Calu3 (cell line): ENCODE measurements at regions not wholly inside any gene's neighbourhood (a gene's known extent, or its start where the extent isn't known, plus 50 kb on each side); places are given as distances from the start of the nearest gene placed in this dataset.
"Not testable (repeated sequence)": the region's sequence is repeated elsewhere in the genome, so short reads cannot be mapped to it uniquely, and the experiment has no call there.

ENCODE experiments used
- BruUV-seq: library from RNA; stranded (reverse); fragments of 400-500 nt; replicated peaks from 2 replicates; lab custom pipeline; 2021; lab: Mats Ljungman, UMichigan
- CTCF ChIA-PET: fragments of 300-600 bp; sonication (Branson Sonifier 250); formaldehyde crosslinking; loops from one replicate; lab custom pipeline; 2022; ENCODE audit warnings: antibody characterized with exemption; lab: Charles Lee
- DNase-seq: peaks from one replicate; pipeline ENCODE4 v3.0.0; 2022
- H3K27ac Mint-ChIP-seq: one replicate; pipeline ENCODE4 v1.8.0; 2022; ENCODE audit warnings: mixed read lengths; ENCODE audit not compliant: unreplicated experiment
- H3K27me3 Mint-ChIP-seq: one replicate; pipeline ENCODE4 v1.8.0; 2022; ENCODE audit warnings: mixed read lengths; ENCODE audit not compliant: unreplicated experiment
- H3K36me3 Mint-ChIP-seq: one replicate; pipeline ENCODE4 v1.8.0; 2022; ENCODE audit warnings: mild to moderate bottlenecking, moderate library complexity, mixed read lengths; ENCODE audit not compliant: insufficient read depth, unreplicated experiment
- H3K4me1 Mint-ChIP-seq: one replicate; pipeline ENCODE4 v1.8.0; 2022; ENCODE audit warnings: mild to moderate bottlenecking, low read depth, mixed read lengths; ENCODE audit not compliant: unreplicated experiment
- H3K4me3 Mint-ChIP-seq: one replicate; pipeline ENCODE4 v1.8.0; 2022; ENCODE audit warnings: mild to moderate bottlenecking, low read depth, moderate library complexity, mixed read lengths; ENCODE audit not compliant: unreplicated experiment
- H3K9me3 Mint-ChIP-seq: one replicate; pipeline ENCODE4 v1.8.0; 2022; ENCODE audit warnings: low read depth, mixed read lengths; ENCODE audit not compliant: unreplicated experiment
- intact Hi-C: fragments of 100-400 bp; cut with micrococcal nuclease; formaldehyde crosslinking; loops from one replicate; pipeline ENCODE4 v1.10.0; 2022; ENCODE audit not compliant: unreplicated experiment
- TF ChIP-seq, protein P1 (sequence below): fragments of 200-600 bp; IDR thresholded peaks from one replicate; pipeline ENCODE4 v1.8.0; 2022; ENCODE audit warnings: antibody characterized with exemption; ENCODE audit not compliant: unreplicated experiment

DNA sequence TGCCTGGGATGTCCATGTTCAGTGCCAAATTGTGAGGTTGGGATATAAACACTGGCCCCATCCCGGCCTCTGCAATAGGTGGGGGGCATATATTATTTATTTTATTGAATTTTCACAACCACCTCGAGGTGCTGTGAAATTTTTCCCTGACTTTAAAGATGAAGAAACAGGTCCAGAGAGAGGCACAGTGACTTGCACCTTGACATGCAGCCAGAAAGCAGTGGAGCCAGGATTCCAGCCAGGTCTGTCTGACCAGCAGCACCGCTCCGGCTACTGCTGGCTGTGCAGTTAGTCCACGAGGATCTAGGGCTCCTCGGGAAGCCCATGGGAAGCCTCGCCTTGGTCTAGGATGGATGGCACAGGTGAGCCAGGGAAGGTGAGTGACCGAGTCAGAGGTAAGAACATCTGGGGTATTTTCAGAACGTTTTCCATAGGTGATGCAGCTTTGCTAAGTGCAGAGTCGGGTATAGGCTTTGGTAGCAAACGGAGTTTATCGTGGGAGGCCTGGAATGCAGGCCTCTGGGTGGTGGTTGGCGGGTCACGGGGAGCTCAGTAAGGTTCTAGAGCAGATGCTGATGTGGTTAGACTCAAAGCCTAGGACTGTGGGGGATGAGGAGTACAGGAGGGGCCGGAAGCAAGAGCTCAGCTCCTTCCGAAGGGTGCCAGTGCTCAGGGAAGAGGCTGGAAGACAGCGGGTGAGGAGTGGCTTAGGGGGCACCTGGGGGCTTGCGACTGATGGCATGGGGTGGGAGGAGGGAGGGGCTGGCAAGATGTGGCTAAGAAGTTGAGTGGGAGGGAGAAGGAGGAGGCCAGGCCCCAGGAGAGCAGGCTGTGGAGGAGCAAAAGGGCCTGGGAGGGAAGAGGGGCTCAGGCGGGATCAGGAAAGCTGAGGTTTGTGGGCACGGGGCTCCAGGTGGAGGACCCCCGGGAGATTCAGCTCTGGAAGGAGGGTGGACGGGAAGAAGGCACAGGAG is 107.7 kb upstream of the LRPAP1 start:
- no peaks in the 10 kb centered on the region for H3K9me3 Mint-ChIP-seq
- no TSS peak for BruUV-seq

DNA sequence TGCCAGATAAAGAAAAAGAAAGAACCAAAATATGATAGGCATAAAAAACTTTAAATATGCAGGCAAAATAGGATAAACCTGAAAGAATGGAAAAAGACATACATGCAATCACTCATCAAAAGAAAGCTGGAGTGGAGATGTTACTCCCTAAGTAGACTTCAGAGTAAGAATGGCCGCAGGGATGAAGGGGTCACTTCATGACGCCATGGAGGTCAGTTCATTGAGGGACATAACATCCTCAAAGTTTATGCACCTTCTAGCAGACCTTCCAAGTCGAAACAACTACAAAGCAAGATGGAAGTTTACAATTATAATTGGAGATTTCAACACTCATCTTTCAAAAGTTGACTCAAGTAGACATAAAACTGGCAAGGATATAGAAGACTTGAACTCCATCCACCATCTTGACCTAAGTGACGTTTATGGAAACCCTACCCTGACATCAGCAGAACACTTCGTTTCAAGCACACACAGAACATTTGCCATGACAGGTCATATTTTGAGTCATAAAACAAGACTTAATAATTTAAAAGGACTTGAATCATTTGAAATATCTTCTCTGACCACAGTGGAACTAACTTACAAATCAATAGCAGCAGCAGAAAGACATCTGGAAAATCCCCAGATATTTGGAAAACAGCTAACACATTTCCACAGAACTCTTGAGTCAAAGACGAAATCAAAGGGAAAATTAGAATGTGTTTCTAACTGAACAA is 106.0 kb upstream of the LRPAP1 start:
- CTCF ChIA-PET = no interaction called here
- no peak overlapping the region for H3K4me3 Mint-ChIP-seq
- intact Hi-C loops = no loop called here
- H3K27ac Mint-ChIP-seq = no peak overlapping the region
- no TSS peak for BruUV-seq
- H3K27me3 Mint-ChIP-seq = peaks cover 60% of the 10 kb centered on the region
- DNase-seq = no peak
- H3K4me1 Mint-ChIP-seq = no peaks in the 10 kb centered on the region
- TF ChIP-seq, protein P1, sequence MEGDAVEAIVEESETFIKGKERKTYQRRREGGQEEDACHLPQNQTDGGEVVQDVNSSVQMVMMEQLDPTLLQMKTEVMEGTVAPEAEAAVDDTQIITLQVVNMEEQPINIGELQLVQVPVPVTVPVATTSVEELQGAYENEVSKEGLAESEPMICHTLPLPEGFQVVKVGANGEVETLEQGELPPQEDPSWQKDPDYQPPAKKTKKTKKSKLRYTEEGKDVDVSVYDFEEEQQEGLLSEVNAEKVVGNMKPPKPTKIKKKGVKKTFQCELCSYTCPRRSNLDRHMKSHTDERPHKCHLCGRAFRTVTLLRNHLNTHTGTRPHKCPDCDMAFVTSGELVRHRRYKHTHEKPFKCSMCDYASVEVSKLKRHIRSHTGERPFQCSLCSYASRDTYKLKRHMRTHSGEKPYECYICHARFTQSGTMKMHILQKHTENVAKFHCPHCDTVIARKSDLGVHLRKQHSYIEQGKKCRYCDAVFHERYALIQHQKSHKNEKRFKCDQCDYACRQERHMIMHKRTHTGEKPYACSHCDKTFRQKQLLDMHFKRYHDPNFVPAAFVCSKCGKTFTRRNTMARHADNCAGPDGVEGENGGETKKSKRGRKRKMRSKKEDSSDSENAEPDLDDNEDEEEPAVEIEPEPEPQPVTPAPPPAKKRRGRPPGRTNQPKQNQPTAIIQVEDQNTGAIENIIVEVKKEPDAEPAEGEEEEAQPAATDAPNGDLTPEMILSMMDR = no peak
- peaks cover 3% of the 10 kb centered on the region for H3K36me3 Mint-ChIP-seq
- no peaks in the 10 kb centered on the region for H3K9me3 Mint-ChIP-seq

More for the DNA sequence above, 107.7 kb upstream of the LRPAP1 start:
- intact Hi-C loops = no loop called here
- no peak for DNase-seq
- CTCF ChIA-PET = no interaction called here
- H3K36me3 Mint-ChIP-seq = peaks cover 3% of the 10 kb centered on the region
- no peak overlapping the region for H3K27ac Mint-ChIP-seq
- no peak overlapping the region for H3K4me3 Mint-ChIP-seq
- peaks cover 60% of the 10 kb centered on the region for H3K27me3 Mint-ChIP-seq
- no peaks in the 10 kb centered on the region for H3K4me1 Mint-ChIP-seq
- TF ChIP-seq, protein P1 = no peak

DNA sequence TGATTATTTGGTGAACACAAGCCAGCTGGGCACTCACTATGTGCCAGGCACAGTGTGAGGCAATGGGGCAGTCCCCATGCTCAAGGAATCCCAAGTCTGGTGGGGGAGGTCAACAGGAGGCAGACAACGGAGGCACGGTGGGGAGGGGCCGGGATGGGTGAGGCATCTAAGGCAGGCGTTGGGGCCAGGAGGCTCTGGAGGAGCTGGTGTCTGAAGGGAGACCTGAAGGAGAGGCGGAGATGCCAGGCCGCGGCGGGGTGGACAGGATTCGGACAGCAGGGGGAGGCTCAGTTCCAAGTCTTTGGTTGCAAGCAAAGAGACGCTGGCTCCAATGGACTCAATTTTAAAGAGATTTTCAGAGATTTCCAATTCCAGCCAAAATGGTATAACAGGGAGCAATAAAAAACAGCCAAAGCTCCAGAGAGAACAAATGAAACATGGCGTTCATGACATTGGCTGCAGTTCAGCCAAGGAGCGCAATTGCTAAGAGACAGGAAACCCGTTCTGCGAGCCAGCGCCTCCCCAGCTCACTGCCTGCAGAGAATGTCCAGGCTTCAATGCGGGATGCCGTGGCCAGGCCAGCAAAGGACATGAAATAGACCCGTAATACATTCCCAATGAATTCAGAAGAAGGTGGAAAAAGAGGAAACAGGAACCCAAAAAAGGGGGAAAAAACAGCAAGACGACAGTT is 105.2 kb upstream of the LRPAP1 start:
- CTCF ChIA-PET = no interaction called here
- Mint-ChIP-seq H3K36me3 (peaks cover 3% of the 10 kb centered on the region), H3K4me1 (no peaks in the 10 kb centered on the region), H3K27ac (no peak overlapping the region), H3K9me3 (no peaks in the 10 kb centered on the region), H3K4me3 (no peak overlapping the region), H3K27me3 (peaks cover 64% of the 10 kb centered on the region)
- no TSS peak for BruUV-seq
- DNase-seq = no peak
- intact Hi-C loops = no loop called here
- TF ChIP-seq, protein P1 = no peak

DNA sequence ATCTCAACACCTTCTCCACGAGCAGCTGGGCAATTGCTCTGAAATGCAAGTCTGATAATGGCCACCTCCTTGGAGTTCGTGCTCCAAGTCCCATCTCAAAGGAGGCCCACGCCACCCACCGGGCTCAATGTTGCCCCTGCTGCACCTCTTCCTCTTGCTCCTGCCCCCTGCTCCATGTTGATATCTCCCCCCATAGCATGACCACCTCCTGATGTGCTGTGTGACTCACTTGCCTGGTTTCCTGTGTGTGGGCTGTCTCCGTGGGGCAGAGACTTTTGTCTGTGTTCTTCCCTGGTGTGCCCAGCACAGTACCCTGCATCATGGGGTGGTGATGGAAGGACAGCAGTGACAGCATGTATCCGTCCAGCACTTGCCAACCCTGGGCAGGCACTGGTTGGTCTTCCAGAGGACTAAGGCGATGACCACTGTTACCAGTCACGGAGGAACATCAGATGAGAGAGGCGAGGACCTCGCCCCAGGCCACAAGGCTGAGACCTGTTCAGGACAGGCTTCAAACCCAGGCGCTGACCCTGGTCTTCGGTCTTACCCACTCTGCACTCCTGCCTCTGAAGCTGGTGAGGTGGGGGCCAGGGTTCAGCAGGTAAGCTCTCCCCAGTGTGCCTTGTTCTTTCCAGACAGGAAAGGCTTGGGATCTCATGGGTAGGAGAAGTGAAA is 104.6 kb upstream of the LRPAP1 start:
- Mint-ChIP-seq H3K27me3 (peaks cover 68% of the 10 kb centered on the region), H3K27ac (no peak overlapping the region), H3K36me3 (peaks cover 3% of the 10 kb centered on the region), H3K4me3 (no peak overlapping the region), H3K9me3 (no peaks in the 10 kb centered on the region), H3K4me1 (no peaks in the 10 kb centered on the region)
- no TSS peak for BruUV-seq
- TF ChIP-seq, protein P1 = no peak
- CTCF ChIA-PET = no interaction called here
- no peak for DNase-seq
- intact Hi-C loops = no loop called here

GRCh38 chr4:3636020-3636419 is 103.8 kb upstream of the LRPAP1 start:
- DNase-seq, H3K4me3 Mint-ChIP-seq, intact Hi-C loops, H3K4me1 Mint-ChIP-seq, H3K36me3 Mint-ChIP-seq, H3K9me3 Mint-ChIP-seq, CTCF ChIA-PET, H3K27ac Mint-ChIP-seq, BruUV-seq: not testable (repeated sequence)
- H3K27me3 Mint-ChIP-seq = peaks cover 60% of the 10 kb centered on the region
